GM18951 (cell line): ENCODE measurements at regions not wholly inside any gene's neighbourhood (a gene's known extent, or its start where the extent isn't known, plus 50 kb on each side); places are given as distances from the start of the nearest gene placed in this dataset.

Source experiments
- POLR2A ChIP-seq: IDR thresholded peaks from 4 replicates; pipeline ENCODE4 v1.6.1; 2011; ENCODE audit warnings: mild to moderate bottlenecking; ENCODE audit not compliant: insufficient read length, insufficient read depth; ENCODE audit errors: extremely low read depth
- in situ Hi-C: fragments of 300-500 bp; cut with MboI; formaldehyde crosslinking; loops from one replicate; pipeline ENCODE4 v1.12.0; 2022; ENCODE audit warnings: low sequenced_read_pairs, mixed read lengths, inconsistent platforms; ENCODE audit not compliant: unreplicated experiment

GRCh38 chr3:105923140-105923539 lies 54.3 kb upstream of the CBLB start:
- in situ Hi-C loops = no loop called here

GRCh38 chr3:105927741-105928140 lies 58.9 kb upstream of the CBLB start:
- in situ Hi-C loops = no loop called here
- no peak for TF ChIP-seq POLR2A

More at GRCh38 chr3:105923140-105923539, 54.3 kb upstream of the CBLB start:
- TF ChIP-seq POLR2A = no peak

GRCh38 chr3:105930733-105931132 lies 61.9 kb upstream of the CBLB start:
- in situ Hi-C loops = no loop called here
- TF ChIP-seq POLR2A = no peak

GRCh38 chr3:105931500-105931899 lies 62.7 kb upstream of the CBLB start:
- no peak for TF ChIP-seq POLR2A
- in situ Hi-C loops = no loop called here

GRCh38 chr3:105933871-105934270 lies 65.1 kb upstream of the CBLB start:
- in situ Hi-C loops = no loop called here
- no peak for TF ChIP-seq POLR2A

- TF ChIP-seq POLR2A = no peak
- in situ Hi-C loops = no loop called here
These were observed 69.3 kb upstream of the CBLB start for GRCh38 chr3:105938101-105938500.

- TF ChIP-seq POLR2A = no peak
- in situ Hi-C loops = no loop called here
These were observed 70.0 kb upstream of the CBLB start for GRCh38 chr3:105938806-105939205.

GRCh38 chr3:105944276-105944675 lies 75.5 kb upstream of the CBLB start:
- in situ Hi-C loops = no loop called here
- no peak for TF ChIP-seq POLR2A

- no peak for TF ChIP-seq POLR2A
- in situ Hi-C loops = no loop called here
These were observed 75.9 kb upstream of the CBLB start for GRCh38 chr3:105944721-105945120.

GRCh38 chr3:105948101-105948500 lies 79.3 kb upstream of the CBLB start:
- in situ Hi-C loops = no loop called here
- TF ChIP-seq POLR2A = no peak

GRCh38 chr3:105950881-105951600 lies 82.2 kb upstream of the CBLB start:
- in situ Hi-C loops = no loop called here
- TF ChIP-seq POLR2A = no peak

- TF ChIP-seq POLR2A = no peak
- in situ Hi-C loops = no loop called here
These were observed 85.0 kb upstream of the CBLB start for GRCh38 chr3:105953831-105954230.

- in situ Hi-C loops = no loop called here
These were observed 87.5 kb upstream of the CBLB start for GRCh38 chr3:105956306-105956705.

GRCh38 chr3:105957722-105958121 lies 88.9 kb upstream of the CBLB start:
- in situ Hi-C loops = no loop called here
- no peak for TF ChIP-seq POLR2A

More at GRCh38 chr3:105956306-105956705, 87.5 kb upstream of the CBLB start:
- no peak for TF ChIP-seq POLR2A

GRCh38 chr3:105958237-105959000 lies 89.6 kb upstream of the CBLB start:
- in situ Hi-C loops = no loop called here
- TF ChIP-seq POLR2A = no peak

GRCh38 chr3:105959851-105960250 lies 91.0 kb upstream of the CBLB start:
- TF ChIP-seq POLR2A = no peak
- in situ Hi-C loops = no loop called here
